GM12878 (cell line): ENCODE measurements at regions not wholly inside any gene's neighbourhood (a gene's known extent, or its start where the extent isn't known, plus 50 kb on each side); places are given as distances from the start of the nearest gene placed in this dataset.

Experiments
- ATAC-seq: fragments of 200-7000 bp; cut with Tn5 transposase; 3 replicates; pipeline ENCODE4 v1.9.1; 2020; ENCODE audit warnings: mild to moderate bottlenecking, moderate library complexity
- BruUV-seq: library from RNA; stranded (reverse); fragments of 400-500 nt; replicated peaks from 2 replicates; lab custom pipeline; 2021; lab: Mats Ljungman, UMichigan
- CTCF ChIA-PET: fragments of 300-600 bp; sonication (Branson Sonifier 250); formaldehyde crosslinking; extraction: SDS; loops from one replicate; lab custom pipeline; 2021; ENCODE audit warnings: inconsistent platforms; lab: Yijun Ruan, JAX
- POLR2A ChIA-PET: fragments of 350-600 bp; formaldehyde crosslinking; extraction: SDS; loops from one replicate; lab custom pipeline; 2021; ENCODE audit warnings: inconsistent platforms; lab: Charles Lee
- RAD21 ChIA-PET: fragments of 300-600 bp; sonication (Branson Sonifier 250); formaldehyde crosslinking; loops from one replicate; lab custom pipeline; 2023; ENCODE audit warnings: antibody characterized with exemption; ENCODE audit not compliant: unreplicated experiment; lab: Charles Lee
- SMC1A ChIA-PET: fragments of 300-600 bp; sonication (Branson Sonifier 250); formaldehyde crosslinking; loops from one replicate; lab custom pipeline; 2023; ENCODE audit not compliant: unreplicated experiment, uncharacterized antibody; lab: Charles Lee
- DNase-seq: peaks from one replicate; pipeline ENCODE4 v3.0.0-alpha.2; 2011; ENCODE audit warnings: low read depth, low spot score
- FAIRE-seq: peaks from 3 replicates; lab custom pipeline; 2011; peaks lifted over from hg19 to GRCh38; lab: Jason Lieb, UNC
- H2AFZ ChIP-seq: 2 replicates; pipeline ENCODE4 v1.6.0; 2011; ENCODE audit warnings: low read depth, low read length, control low read depth; ENCODE audit not compliant: control insufficient read depth
- H3K27ac ChIP-seq: 2 replicates; pipeline ENCODE4 v1.5.1; 2011; ENCODE audit warnings: control low read depth; ENCODE audit not compliant: control insufficient read depth, insufficient read depth
- H3K27me3 ChIP-seq, 2 experiments: replicated peaks in 1 of 2; 2 replicates each; pipeline versions ENCODE4 v1.6.0 to v1.6.1; 2011; ENCODE audit warnings: low read length in 1 of 2; ENCODE audit not compliant: control insufficient read depth in 2 of 2, insufficient read depth in 2 of 2
- H3K36me3 ChIP-seq, 2 experiments: 2 replicates each; pipeline ENCODE4 v1.5.1; 2011; ENCODE audit warnings: low read length in 1 of 2; ENCODE audit not compliant: control insufficient read depth in 2 of 2, insufficient read depth in 2 of 2
- H3K4me1 ChIP-seq: 2 replicates; pipeline ENCODE4 v1.6.1; 2011; ENCODE audit warnings: mild to moderate bottlenecking, low read length, moderate library complexity, mixed read lengths; ENCODE audit not compliant: control insufficient read depth, insufficient read depth
- H3K4me2 ChIP-seq: 2 replicates; pipeline ENCODE4 v1.6.0; 2011; ENCODE audit warnings: control low read depth; ENCODE audit not compliant: control insufficient read depth, insufficient read depth
- H3K4me3 ChIP-seq: fragments of 200-600 bp; sonication (generic); 2 replicates; pipeline ENCODE4 v1.5.1; 2016
- H3K79me2 ChIP-seq: 2 replicates; pipeline ENCODE4 v1.6.0; 2011; ENCODE audit warnings: low read length; ENCODE audit not compliant: control insufficient read depth, insufficient read depth
- H3K9ac ChIP-seq: 2 replicates; pipeline ENCODE4 v1.8.0; 2011; ENCODE audit warnings: low read length, control low read depth, mixed read lengths; ENCODE audit not compliant: control insufficient read depth, insufficient read depth
- H3K9me3 ChIP-seq: replicated peaks from 3 replicates; pipeline ENCODE4 v1.5.1; 2011; ENCODE audit warnings: mild to moderate bottlenecking, low read length; ENCODE audit not compliant: control insufficient read depth, insufficient read depth
- H4K20me1 ChIP-seq: 2 replicates; pipeline ENCODE4 v1.6.0; 2011; ENCODE audit not compliant: control insufficient read depth, insufficient read depth
- DPF2 ChIP-seq: fragments of 450-650 bp; IDR thresholded peaks from 2 replicates; pipeline ENCODE4 v1.6.1; 2017; ENCODE audit warnings: mild to moderate bottlenecking
- ELK1 ChIP-seq: IDR thresholded peaks from 2 replicates; pipeline ENCODE4 v1.6.1; 2012; ENCODE audit warnings: low read depth, low read length, improper control_type of control experiment
- FOXM1 ChIP-seq: IDR thresholded peaks from 2 replicates; pipeline ENCODE4 v1.6.1; 2012; ENCODE audit warnings: low read depth, mild to moderate bottlenecking, inconsistent platforms, low read length, moderate library complexity
- MLLT1 ChIP-seq: fragments of 450-650 bp; IDR thresholded peaks from 2 replicates; pipeline ENCODE4 v1.6.1; 2016; ENCODE audit warnings: mild to moderate bottlenecking
- MTA2 ChIP-seq: fragments of 450-650 bp; IDR thresholded peaks from 2 replicates; pipeline ENCODE4 v1.6.1; 2016; ENCODE audit warnings: low read depth, mild to moderate bottlenecking, moderate library complexity
- MXI1 ChIP-seq: fragments of 150-350 bp; IDR thresholded peaks from 2 replicates; pipeline ENCODE4 v1.6.1; 2011; ENCODE audit warnings: low read depth, mild to moderate bottlenecking, inconsistent platforms, low read length, improper control_type of control experiment
- NFYB ChIP-seq: IDR thresholded peaks from 2 replicates; pipeline ENCODE4 v1.6.1; 2011; ENCODE audit warnings: low read depth, mild to moderate bottlenecking, low read length, improper control_type of control experiment, moderate library complexity; ENCODE audit not compliant: insufficient read depth
- NR2C2 ChIP-seq: IDR thresholded peaks from 2 replicates; pipeline ENCODE4 v1.6.1; 2011; ENCODE audit warnings: borderline replicate concordance, low read depth; ENCODE audit not compliant: control insufficient read depth, insufficient read length
- NR2F1 ChIP-seq: fragments of 450-650 bp; conservative IDR thresholded peaks from 2 replicates; pipeline ENCODE4 v1.6.1; 2017; ENCODE audit warnings: mild to moderate bottlenecking
- POLR2A ChIP-seq: IDR thresholded peaks from 2 replicates; pipeline ENCODE4 v1.6.1; 2011; ENCODE audit warnings: low read depth, mild to moderate bottlenecking, low read length
- POLR2AphosphoS5 ChIP-seq: IDR thresholded peaks from 2 replicates; pipeline ENCODE4 v1.6.1; 2011; ENCODE audit warnings: mild to moderate bottlenecking, low read length, inconsistent platforms
- RAD21 ChIP-seq: IDR thresholded peaks from 2 replicates; pipeline ENCODE4 v1.6.1; 2011; ENCODE audit warnings: mild to moderate bottlenecking, low read depth, low read length, moderate library complexity; ENCODE audit not compliant: insufficient read depth
- RELA ChIP-seq: fragments of 450-650 bp; IDR thresholded peaks from 2 replicates; pipeline ENCODE4 v1.8.0; 2014; ENCODE audit warnings: borderline replicate concordance; ENCODE audit not compliant: partially characterized antibody
- SPI1 ChIP-seq: IDR thresholded peaks from 2 replicates; pipeline ENCODE4 v1.6.1; 2011; ENCODE audit warnings: low read depth, mild to moderate bottlenecking, low read length, moderate library complexity, borderline replicate concordance; ENCODE audit not compliant: insufficient read depth
- STAT1 ChIP-seq: fragments of 450-650 bp; conservative IDR thresholded peaks from 2 replicates; pipeline ENCODE4 v1.6.1; 2014; ENCODE audit warnings: antibody characterized with exemption, mild to moderate bottlenecking
- TCF12 ChIP-seq: IDR thresholded peaks from 2 replicates; pipeline ENCODE4 v1.6.1; 2011; ENCODE audit warnings: low read depth, mild to moderate bottlenecking, low read length
- WGBS: methylation state at CpG from one replicate; pipeline ENCODE4 v1.1.6; 2016; ENCODE audit warnings: low lambda C conversion rate; ENCODE audit not compliant: insufficient replicate concordance, insufficient coverage; ENCODE audit errors: missing lambda C conversion rate; 5-methylcytosine and 5-hydroxymethylcytosine counted together
- in situ Hi-C: fragments of 300-500 bp; cut with MboI; formaldehyde crosslinking; loops from 9 replicates; pipeline ENCODE4 v1.14.3; 2018; ENCODE audit warnings: mixed read lengths
- intact Hi-C: fragments of 100-400 bp; cut with micrococcal nuclease; formaldehyde crosslinking; loops from one replicate; pipeline ENCODE4 v1.14.2; 2022; ENCODE audit not compliant: unreplicated experiment
- TF ChIP-seq, protein P1 (sequence below): fragments of 450-650 bp; IDR thresholded peaks from 2 replicates; pipeline ENCODE4 v1.6.1; 2018; ENCODE audit warnings: mild to moderate bottlenecking, low read depth, moderate library complexity; ENCODE audit not compliant: partially characterized antibody

GRCh38 chr7:130920122-130920521, 186.1 kb upstream of the KLF14 start (continued):
- TF ChIP-seq MLLT1 (no peak), FOXM1 (no peak)

DNA sequence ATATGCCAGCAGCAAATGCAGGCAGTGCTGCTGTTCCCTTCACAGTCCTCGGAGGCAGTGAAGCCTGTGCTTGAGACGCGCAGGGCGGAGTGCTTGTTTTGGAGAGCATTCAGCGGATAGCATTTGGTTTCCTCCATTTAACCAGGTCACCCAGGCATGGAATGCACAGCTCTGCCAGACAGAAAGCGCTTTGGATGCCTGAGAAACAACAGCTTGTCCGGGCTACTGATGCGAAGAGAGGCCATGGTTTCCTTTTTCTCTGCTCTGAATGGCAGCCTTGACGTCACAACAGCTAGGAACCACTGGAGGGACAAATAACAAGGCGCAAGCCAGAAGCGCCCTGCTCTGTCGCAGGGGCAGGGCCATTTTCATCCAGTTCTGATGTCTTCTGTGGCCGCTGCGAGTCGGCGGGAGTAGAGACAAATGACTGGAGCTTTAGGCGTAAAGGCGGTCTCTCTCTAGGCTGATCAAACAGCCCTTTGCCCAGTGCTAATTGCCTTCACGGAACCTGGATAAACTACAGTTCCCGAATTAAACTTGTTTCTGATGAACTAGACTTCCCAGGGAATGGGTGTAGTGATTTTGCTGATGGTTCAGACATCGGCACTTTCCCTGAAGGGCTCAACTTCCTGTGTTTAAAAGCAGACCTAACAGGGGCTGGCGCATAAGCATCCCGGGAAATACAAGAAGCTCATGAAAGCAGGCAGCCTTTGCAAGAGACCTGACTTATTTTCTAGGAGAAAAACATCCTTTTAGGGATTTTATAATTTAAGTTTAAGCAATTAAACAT, 187.6 kb upstream of the KLF14 start:
- Histone ChIP-seq H3K4me3 (no peak overlapping the region), H3K79me2 (peaks cover 78% of the 10 kb centered on the region), H2AFZ (no peak overlapping the region), H3K27ac (no peak overlapping the region), H3K4me1 (peaks cover 19% of the 10 kb centered on the region), H3K9ac (no peak overlapping the region), H4K20me1 (peaks cover 6% of the 10 kb centered on the region), H3K9me3 (no peaks in the 10 kb centered on the region), H3K4me2 (no peak overlapping the region), H3K36me3 (peaks cover 20 to 35% of the 10 kb centered on the region in 2 experiments), H3K27me3 (no peaks in the 10 kb centered on the region)
- POLR2A ChIA-PET, result interaction anchor here (1.1 to 1.3 kb wide), 2 partner anchors 28 to 36 kb away, joined by 3 to 4 read pairs; no protein-coding TSS in a partner anchor
- BruUV-seq, result no TSS peak
- no peak for FAIRE-seq
- SMC1A ChIA-PET, result interaction anchor here (0.9 to 3.3 kb wide), 6 partner anchors 8 to 37 kb away, joined by 3 to 21 read pairs (median 6); no protein-coding TSS in a partner anchor
- CTCF ChIA-PET, result interaction anchor here (1.2 to 3.5 kb wide), 8 partner anchors 9 to 119 kb away, joined by 3 to 12 read pairs (median 4); no protein-coding TSS in a partner anchor
- WGBS, result 95% methylated on average over 23 of the region's 23 CpGs
- ATAC-seq, result no peak
- no peak for DNase-seq
- RAD21 ChIA-PET, result interaction anchor here (0.7 to 1.8 kb wide), 3 partner anchors 8 to 1075 kb away, joined by 3 to 10 read pairs (median 5); no protein-coding TSS in a partner anchor
- in situ Hi-C loops, result no loop called here
- intact Hi-C loops, result no loop called here
- TF ChIP-seq MTA2 (no peak), RAD21 (no peak), NR2C2 (no peak), NFYB (no peak), RELA (no peak), TCF12 (no peak), POLR2AphosphoS5 (0 out of 2 replicates have a peak, but pooled peaks have one; percentile 7), DPF2 (no peak), STAT1 (no peak), SPI1 (no peak), POLR2A (0 out of 2 replicates have a peak, but pooled peaks have one; percentile 16), NR2F1 (no peak), ELK1 (no peak), MXI1 (no peak)
- TF ChIP-seq, protein P1, sequence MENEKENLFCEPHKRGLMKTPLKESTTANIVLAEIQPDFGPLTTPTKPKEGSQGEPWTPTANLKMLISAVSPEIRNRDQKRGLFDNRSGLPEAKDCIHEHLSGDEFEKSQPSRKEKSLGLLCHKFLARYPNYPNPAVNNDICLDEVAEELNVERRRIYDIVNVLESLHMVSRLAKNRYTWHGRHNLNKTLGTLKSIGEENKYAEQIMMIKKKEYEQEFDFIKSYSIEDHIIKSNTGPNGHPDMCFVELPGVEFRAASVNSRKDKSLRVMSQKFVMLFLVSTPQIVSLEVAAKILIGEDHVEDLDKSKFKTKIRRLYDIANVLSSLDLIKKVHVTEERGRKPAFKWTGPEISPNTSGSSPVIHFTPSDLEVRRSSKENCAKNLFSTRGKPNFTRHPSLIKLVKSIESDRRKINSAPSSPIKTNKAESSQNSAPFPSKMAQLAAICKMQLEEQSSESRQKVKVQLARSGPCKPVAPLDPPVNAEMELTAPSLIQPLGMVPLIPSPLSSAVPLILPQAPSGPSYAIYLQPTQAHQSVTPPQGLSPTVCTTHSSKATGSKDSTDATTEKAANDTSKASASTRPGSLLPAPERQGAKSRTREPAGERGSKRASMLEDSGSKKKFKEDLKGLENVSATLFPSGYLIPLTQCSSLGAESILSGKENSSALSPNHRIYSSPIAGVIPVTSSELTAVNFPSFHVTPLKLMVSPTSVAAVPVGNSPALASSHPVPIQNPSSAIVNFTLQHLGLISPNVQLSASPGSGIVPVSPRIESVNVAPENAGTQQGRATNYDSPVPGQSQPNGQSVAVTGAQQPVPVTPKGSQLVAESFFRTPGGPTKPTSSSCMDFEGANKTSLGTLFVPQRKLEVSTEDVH, result no peak
